D341Med (cell line): ENCODE measurements at regions not wholly inside any gene's neighbourhood (a gene's known extent, or its start where the extent isn't known, plus 50 kb on each side); places are given as distances from the start of the nearest gene placed in this dataset.
"Not testable (repeated sequence)": the region's sequence is repeated elsewhere in the genome, so short reads cannot be mapped to it uniquely, and the experiment has no call there.

Experiments
- DNase-seq: peaks from one replicate; pipeline ENCODE4 v3.0.0; 2012; ENCODE audit warnings: low spot score

DNA sequence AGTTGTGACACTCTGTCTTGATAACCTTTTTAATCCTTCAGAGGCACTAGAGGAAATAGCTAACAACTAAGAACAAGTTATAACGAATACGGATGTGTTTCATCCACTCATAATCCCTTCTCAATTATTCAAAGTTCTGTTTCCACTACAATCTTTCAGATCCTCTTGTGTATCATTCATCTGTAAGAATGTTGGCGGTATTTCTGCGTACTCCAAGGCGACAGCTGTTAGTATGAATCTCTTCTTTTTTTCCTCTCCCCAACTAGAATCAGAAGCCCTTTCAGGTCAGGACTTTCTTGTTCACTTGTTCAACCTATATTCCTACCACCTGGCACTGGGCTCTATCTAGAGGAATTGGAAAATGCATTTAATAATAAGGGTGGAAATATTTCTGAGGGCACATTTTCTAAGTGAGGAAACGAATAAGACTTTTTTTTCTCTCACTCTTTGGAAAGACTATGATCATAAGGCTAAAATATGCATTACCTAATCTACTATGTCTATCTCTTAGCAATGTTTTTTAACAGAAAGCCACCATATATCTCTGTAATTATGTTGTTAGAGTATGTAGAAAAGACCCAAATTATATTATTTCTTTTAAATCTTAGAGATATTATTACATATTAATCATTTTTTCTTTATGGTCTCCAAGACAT is 492.9 kb downstream of the PCDH20 start:
- no peak for DNase-seq

DNA sequence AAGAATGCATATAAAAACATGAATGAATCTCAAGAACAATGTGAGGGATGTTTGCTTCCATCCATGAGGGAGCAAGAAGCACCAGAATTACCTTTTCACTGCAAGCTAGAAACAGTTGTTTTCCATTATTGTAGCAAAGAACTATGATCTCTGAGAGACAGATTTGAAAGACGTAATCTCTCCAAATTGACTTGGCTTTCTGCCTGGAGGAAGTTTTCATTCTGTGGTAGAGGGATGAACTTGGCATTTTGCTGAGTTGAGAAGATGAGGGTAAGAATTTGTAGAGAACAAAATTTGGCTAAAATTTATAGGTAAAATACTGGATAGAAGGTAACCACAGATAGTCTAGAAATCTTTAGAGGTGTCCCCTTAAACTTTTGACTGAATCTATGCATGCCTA is 496.8 kb downstream of the TDRD3 start:
- no peak for DNase-seq

GRCh38 chr13:60887711-60888110 is 490.7 kb downstream of the TDRD3 start:
- DNase-seq, result no peak

DNA sequence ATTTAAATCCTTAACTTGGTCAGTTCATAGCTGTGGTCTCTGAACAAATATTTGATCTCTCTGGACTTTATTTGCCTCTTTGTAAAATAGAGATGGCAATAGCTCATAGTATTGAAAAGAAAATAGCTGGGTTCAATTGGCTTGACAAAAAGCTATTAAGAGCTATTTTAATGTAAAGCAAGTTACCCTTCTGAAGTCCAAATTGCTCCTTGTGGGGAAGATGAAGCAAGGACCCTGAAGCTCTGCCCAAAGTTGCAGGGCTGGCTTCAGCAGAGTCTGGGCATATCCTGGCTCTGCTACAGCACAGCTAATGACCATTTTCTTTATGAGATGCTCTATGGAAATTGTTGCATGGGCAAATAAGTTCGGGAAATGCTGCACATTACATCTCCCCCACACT is 484.5 kb downstream of the TDRD3 start:
- DNase-seq, result no peak

DNA sequence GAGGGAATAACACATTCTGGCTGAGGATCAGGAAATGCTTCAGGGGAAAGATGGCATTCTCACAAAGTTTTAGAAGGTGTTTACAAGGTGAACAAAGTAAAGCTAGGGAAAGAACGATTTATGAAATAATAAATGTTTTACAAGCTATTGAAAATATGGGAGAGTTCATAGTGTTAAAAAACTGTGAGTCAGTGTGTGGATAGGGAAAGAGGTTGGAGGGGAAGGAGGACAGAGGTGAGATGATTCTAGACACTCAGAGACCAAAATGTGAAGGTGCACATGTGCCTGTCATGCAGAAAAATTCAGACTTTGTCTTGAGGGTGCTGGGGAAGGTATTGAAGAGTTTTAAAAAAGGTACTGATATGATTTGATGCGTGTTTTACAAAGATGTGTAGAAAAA is 476.1 kb downstream of the TDRD3 start:
- DNase-seq, result no peak

GRCh38 chr13:60869941-60870613 is 473.1 kb downstream of the TDRD3 start:
- no peak for DNase-seq

GRCh38 chr13:60869225-60869624 is 472.2 kb downstream of the TDRD3 start:
- no peak for DNase-seq

DNA sequence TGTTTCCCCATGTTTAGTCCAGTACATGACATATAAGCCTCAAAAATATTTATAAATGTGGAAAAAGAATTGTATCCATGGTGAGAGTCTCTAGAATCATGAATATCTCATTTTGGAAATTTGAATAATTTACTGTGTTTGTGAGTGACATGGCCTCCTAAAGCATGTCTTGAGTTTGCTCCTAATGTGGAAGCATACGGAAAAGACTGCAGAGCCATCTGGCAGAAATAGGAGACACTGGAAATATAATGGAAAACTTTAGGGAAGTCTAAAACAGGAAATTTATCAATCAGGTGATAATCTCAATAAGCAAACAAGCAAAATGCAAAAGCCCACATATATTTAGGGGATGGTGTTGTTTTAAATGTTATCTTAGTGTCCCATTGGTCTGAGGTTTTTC is 465.0 kb downstream of the TDRD3 start:
- DNase-seq, result no peak

GRCh38 chr13:60857698-60858097 is 460.7 kb downstream of the TDRD3 start:
- no peak for DNase-seq

- no peak for DNase-seq
Measured at GRCh38 chr13:60852886-60853285, 455.9 kb downstream of the TDRD3 start.

- no peak for DNase-seq
Measured at GRCh38 chr13:60851378-60851777, 454.4 kb downstream of the TDRD3 start.

GRCh38 chr13:60850526-60850925 is 453.5 kb downstream of the TDRD3 start:
- no peak for DNase-seq

- no peak for DNase-seq
Measured at GRCh38 chr13:60838581-60838980, 441.6 kb downstream of the TDRD3 start.

DNA sequence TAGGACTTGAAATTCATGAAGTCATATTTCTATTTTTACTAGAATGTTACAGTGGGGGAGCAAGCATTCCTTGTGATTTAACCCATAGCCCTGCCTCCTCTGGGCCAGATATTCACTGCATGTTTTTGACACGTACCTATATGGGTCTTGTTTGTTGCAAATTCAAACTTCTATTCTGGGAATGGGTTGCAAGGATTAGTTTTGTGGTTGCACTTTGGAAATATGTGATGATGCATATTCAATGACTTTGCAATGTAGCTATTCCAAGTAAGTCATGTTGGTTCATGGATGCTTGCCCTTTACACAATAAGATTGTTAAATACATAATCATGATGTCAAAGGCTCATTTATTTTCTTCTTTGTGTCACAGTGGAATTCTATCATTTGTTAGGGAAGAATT is 440.8 kb downstream of the TDRD3 start:
- no peak for DNase-seq

GRCh38 chr13:60836821-60837220 is 439.8 kb downstream of the TDRD3 start:
- no peak for DNase-seq

GRCh38 chr13:60811581-60811980 is 414.6 kb downstream of the TDRD3 start:
- DNase-seq, result no peak

GRCh38 chr13:60805640-60806039 is 408.6 kb downstream of the TDRD3 start:
- DNase-seq, result not testable (repeated sequence)

DNA sequence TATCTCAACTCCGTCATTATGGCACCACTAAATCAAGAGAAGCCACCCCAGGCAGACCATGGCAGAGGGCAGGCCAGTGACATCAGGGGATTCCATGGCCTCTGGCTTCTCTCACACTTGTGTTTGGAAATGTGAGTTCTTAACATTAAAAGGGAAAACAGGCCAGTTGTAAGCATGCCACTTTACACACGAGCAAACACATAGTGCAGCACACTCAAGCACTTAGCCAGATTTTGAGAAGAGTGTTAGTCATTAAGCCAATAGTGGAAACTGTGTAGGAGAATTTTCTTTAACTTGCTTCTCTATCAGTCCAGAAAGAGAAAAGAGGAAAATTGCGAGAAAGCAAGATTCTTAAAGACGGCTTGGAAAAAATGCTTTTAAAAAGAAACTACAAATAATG is 401.5 kb downstream of the TDRD3 start:
- no peak for DNase-seq

GRCh38 chr13:60797112-60797511 is 400.1 kb downstream of the TDRD3 start:
- DNase-seq, result no peak

- DNase-seq, result no peak
Measured at GRCh38 chr13:60794751-60795150, 397.7 kb downstream of the TDRD3 start.

DNA sequence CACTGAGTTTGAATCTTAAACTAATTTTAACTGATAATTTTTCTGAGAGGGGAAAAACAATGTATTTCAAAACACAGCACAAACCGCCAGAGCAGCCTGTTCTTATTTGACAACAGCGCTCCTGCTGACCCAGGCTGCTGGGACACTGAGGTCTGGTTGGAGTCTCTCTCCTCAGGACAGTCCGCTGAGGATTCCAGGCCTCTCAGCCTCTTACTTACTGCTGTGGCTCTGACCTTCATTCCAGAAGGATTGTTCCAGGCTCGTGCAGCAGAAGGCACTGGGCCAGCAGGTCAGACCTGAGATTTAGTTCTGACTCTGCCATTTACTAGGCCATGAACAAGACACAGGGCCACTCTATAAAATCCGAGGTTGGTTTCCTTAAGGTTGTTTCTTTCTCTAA is 393.6 kb downstream of the TDRD3 start:
- DNase-seq, result no peak

- DNase-seq, result no peak
Measured at GRCh38 chr13:60788156-60788829, 391.3 kb downstream of the TDRD3 start.

- DNase-seq, result no peak
Measured at GRCh38 chr13:60787083-60787482, 390.1 kb downstream of the TDRD3 start.

GRCh38 chr13:60772726-60773125 is 375.7 kb downstream of the TDRD3 start:
- DNase-seq, result no peak
